Fibroblast of mammary gland (primary cell): ENCODE measurements at regions not wholly inside any gene's neighbourhood (a gene's known extent, or its start where the extent isn't known, plus 50 kb on each side); places are given as distances from the start of the nearest gene placed in this dataset.

Source experiments
- DNase-seq: peaks from one replicate; pipeline ENCODE4 v3.0.0-alpha.2; 2010; ENCODE audit warnings: low read depth
- H3K4me3 ChIP-seq: 2 replicates; pipeline ENCODE4 v1.5.1; 2011; ENCODE audit warnings: low read depth, mild to moderate bottlenecking, low read length, moderate library complexity; ENCODE audit not compliant: control insufficient read depth
- TF ChIP-seq, protein P1 (sequence below): conservative IDR thresholded peaks from 2 replicates; pipeline ENCODE4 v1.5.1; 2011; ENCODE audit warnings: low read depth, low read length, inconsistent platforms; ENCODE audit not compliant: control insufficient read depth, insufficient read depth

DNA sequence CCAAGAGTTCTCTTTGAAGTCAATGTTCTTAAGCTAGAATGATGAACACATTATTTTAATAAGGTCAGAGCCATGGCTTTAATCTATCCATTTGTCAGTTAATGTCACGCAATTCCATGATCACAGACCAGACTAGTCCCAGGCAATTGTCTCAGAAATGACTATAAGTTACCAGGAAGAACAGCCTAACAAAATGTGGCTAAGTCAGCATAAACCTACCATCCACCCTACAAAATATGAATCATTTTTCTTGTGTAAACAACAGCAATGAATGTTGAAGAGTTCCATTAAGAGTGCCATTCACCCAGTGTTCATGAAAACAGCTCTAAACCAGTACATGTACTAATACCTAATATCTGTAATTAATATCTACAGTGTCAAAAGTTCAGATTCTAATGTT lies 127.5 kb downstream of the KCTD12 start:
- TF ChIP-seq, protein P1, sequence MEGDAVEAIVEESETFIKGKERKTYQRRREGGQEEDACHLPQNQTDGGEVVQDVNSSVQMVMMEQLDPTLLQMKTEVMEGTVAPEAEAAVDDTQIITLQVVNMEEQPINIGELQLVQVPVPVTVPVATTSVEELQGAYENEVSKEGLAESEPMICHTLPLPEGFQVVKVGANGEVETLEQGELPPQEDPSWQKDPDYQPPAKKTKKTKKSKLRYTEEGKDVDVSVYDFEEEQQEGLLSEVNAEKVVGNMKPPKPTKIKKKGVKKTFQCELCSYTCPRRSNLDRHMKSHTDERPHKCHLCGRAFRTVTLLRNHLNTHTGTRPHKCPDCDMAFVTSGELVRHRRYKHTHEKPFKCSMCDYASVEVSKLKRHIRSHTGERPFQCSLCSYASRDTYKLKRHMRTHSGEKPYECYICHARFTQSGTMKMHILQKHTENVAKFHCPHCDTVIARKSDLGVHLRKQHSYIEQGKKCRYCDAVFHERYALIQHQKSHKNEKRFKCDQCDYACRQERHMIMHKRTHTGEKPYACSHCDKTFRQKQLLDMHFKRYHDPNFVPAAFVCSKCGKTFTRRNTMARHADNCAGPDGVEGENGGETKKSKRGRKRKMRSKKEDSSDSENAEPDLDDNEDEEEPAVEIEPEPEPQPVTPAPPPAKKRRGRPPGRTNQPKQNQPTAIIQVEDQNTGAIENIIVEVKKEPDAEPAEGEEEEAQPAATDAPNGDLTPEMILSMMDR = no peak
- no peak for DNase-seq
- H3K4me3 ChIP-seq = no peak overlapping the region

DNA sequence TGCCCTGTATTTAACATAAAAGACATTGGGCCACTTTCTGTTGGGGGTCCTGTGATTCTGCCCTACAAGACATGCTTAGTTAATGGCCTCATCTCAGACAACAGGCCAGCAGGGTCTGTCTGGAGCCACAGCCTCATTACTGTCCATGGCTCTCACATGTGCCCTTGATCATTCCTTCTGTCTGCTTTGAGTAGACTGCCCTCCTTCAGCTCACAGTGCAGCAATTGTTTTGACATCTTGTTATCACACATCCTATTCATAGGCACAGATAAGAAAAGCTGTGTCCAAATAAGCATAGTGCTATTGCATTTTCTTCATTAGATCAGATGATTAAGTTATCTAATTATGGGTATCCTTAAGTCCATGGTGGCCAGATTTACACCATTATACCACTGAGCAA lies 127.9 kb downstream of the KCTD12 start:
- TF ChIP-seq, protein P1 = no peak
- DNase-seq = no peak
- no peak overlapping the region for H3K4me3 ChIP-seq

DNA sequence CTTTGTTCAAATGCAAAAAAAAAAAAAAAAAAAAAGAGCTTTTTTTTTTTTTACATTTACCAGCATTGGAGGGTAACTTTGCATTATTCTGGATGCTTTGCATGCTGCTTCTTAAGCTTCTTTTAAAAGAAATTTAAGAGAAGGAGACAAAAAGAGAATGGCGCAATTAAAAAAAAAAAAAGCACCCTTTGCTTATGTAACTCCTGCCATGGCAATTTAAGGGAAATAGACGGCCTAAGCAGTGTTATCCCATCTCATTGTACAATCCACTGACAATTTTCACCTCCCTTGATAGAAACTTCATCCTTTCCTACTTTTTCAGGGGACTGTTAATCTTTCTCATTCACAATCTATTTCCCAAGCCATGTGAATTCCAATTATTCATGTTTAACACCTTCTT lies 129.8 kb downstream of the KCTD12 start:
- no peak overlapping the region for H3K4me3 ChIP-seq
- TF ChIP-seq, protein P1 = no peak
- no peak for DNase-seq

DNA sequence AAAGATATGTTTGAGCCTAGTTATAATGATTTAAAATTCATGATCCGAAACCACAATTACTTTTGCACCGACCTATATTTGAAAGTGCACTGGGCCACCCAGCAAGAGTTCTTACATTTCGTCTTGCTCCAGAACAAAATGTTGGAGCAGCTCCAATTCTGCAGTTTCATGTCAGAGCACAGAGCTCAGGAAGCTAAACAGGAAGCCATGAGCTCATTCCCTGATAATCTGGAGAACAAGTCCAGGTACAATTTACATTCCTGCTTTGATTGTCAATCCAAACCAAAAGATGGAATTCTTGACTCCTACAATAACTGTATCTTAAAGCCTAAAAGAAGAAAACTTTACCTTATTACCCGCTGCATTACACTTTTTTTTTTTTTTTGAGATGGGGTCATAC lies 131.8 kb downstream of the KCTD12 start:
- peak; percentile 30 for DNase-seq
- H3K4me3 ChIP-seq = no peak overlapping the region
- TF ChIP-seq, protein P1 = no peak

DNA sequence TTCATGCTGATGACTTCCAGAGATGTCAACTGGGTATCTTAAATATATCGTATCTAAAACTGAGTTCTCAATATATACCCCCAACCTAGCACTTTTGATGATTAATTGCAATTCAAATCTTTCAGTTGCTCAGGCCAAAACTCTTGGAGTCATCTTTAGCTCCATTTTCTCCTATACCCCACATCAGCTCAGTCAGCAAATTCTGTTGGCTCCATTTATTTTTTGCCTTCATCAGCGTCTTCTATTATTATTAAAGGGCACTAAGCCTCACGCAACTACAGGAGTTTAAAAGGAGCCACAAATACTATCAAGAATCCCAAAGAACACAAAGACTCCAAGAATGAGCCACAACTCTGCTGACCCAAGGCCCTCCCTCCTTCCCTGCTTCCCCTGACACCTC lies 134.9 kb downstream of the KCTD12 start:
- no peak overlapping the region for H3K4me3 ChIP-seq
- TF ChIP-seq, protein P1 = no peak
- no peak for DNase-seq

DNA sequence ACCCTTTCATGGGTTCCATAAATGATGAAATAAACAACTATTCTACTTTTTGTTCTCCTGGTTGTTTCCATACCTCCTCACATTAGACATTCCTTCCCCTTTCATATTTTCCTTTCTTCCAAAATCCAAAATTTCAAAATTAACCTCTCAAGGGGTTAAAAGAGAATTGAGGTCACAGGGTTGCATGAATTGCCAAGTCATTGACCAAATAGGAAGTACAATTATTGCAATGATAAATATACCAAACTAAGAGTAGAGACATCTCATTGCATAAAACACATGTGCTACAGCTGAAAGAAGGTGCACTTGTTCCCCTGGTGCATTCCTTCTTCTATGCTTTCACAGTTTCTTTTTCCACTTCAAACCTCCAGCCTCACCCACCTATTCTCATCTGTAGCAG lies 136.1 kb downstream of the KCTD12 start:
- TF ChIP-seq, protein P1 = no peak
- no peak for DNase-seq
- H3K4me3 ChIP-seq = no peak overlapping the region
